Neural cell (in vitro differentiated cells): ENCODE measurements at regions not wholly inside any gene's neighbourhood (a gene's known extent, or its start where the extent isn't known, plus 50 kb on each side); places are given as distances from the start of the nearest gene placed in this dataset.

Experiments
- H2AFZ ChIP-seq: fragments of 200-600, 300-800 bp; sonication (generic), shearing (Covaris generic); 2 replicates; pipeline ENCODE4 v1.6.0; 2014; ENCODE audit warnings: low read depth, mild to moderate bottlenecking, antibody characterized with exemption, low read length, moderate library complexity
- H3F3A ChIP-seq: fragments of 200-600 bp; shearing (Covaris generic); 2 replicates; pipeline ENCODE4 v1.6.1; 2016; ENCODE audit warnings: mild to moderate bottlenecking, moderate library complexity, mixed read lengths, antibody characterized with exemption, low read length; ENCODE audit not compliant: insufficient read depth, poor library complexity, severe bottlenecking
- H3K27ac ChIP-seq: fragments of 200-600, 300-800 bp; sonication (generic), shearing (Covaris generic); 2 replicates; pipeline ENCODE4 v1.5.1; 2014; ENCODE audit warnings: mild to moderate bottlenecking, low read length, moderate library complexity
- H3K27me3 ChIP-seq: fragments of 300-800, 200-600 bp; sonication (generic), shearing (Covaris generic); 2 replicates; pipeline ENCODE4 v1.6.0; 2014; ENCODE audit warnings: mild to moderate bottlenecking, low read depth, low read length, moderate library complexity; ENCODE audit not compliant: insufficient read depth
- H3K36me3 ChIP-seq: fragments of 300-800, 200-600 bp; sonication (generic), shearing (Covaris generic); 2 replicates; pipeline ENCODE4 v1.5.1; 2014; ENCODE audit warnings: mild to moderate bottlenecking, antibody characterized with exemption, low read length, moderate library complexity; ENCODE audit not compliant: insufficient read depth
- H3K4me2 ChIP-seq: fragments of 300-800, 200-600 bp; sonication (generic), shearing (Covaris generic); 2 replicates; pipeline ENCODE4 v1.6.0; 2014; ENCODE audit warnings: mild to moderate bottlenecking, low read length
- H3K4me3 ChIP-seq: fragments of 300-800, 200-600 bp; sonication (generic), shearing (Covaris generic); 2 replicates; pipeline ENCODE4 v1.5.1; 2014; ENCODE audit warnings: mild to moderate bottlenecking, low read length, moderate library complexity
- H3K79me2 ChIP-seq: fragments of 200-600 bp; shearing (Covaris generic); replicated peaks from 2 replicates; pipeline ENCODE4 v1.6.0; 2014; ENCODE audit warnings: mild to moderate bottlenecking, low read length, moderate library complexity; ENCODE audit not compliant: insufficient read depth
- H3K9ac ChIP-seq: fragments of 300-800, 200-600 bp; sonication (generic), shearing (Covaris generic); 2 replicates; pipeline ENCODE4 v1.6.1; 2016; ENCODE audit warnings: mild to moderate bottlenecking, low read length, mixed read lengths
- H3K9me2 ChIP-seq: fragments of 200-600 bp; shearing (Covaris generic); 2 replicates; pipeline ENCODE4 v1.6.1; 2016; ENCODE audit warnings: mild to moderate bottlenecking, low read length, mixed read lengths; ENCODE audit not compliant: insufficient read depth
- H3K9me3 ChIP-seq: fragments of 200-600, 300-800 bp; sonication (generic), shearing (Covaris generic); 2 replicates; pipeline ENCODE4 v1.6.1; 2016; ENCODE audit warnings: mild to moderate bottlenecking, mixed run types, low read length, moderate library complexity, mixed read lengths
- H4K20me1 ChIP-seq: fragments of 200-600 bp; shearing (Covaris generic); 2 replicates; pipeline ENCODE4 v1.6.1; 2016; ENCODE audit warnings: mild to moderate bottlenecking, mixed run types; ENCODE audit not compliant: insufficient read depth
- CTCF ChIP-seq: fragments of 450-650 bp; IDR thresholded peaks from 2 replicates; pipeline ENCODE4 v1.5.1; 2014; ENCODE audit warnings: antibody characterized with exemption, mild to moderate bottlenecking, moderate library complexity; ENCODE audit not compliant: poor library complexity, severe bottlenecking
- EP300 ChIP-seq: fragments of 450-650 bp; conservative IDR thresholded peaks from 2 replicates; pipeline ENCODE4 v1.6.1; 2014; ENCODE audit warnings: antibody characterized with exemption, mild to moderate bottlenecking, moderate library complexity; ENCODE audit not compliant: poor library complexity, severe bottlenecking
- EZH2 ChIP-seq: fragments of 200-600, 300-800 bp; shearing (Covaris generic), sonication (generic); IDR thresholded peaks from 2 replicates; pipeline ENCODE4 v1.6.1; 2014; ENCODE audit warnings: antibody characterized with exemption, low read length, borderline replicate concordance, mild to moderate bottlenecking; ENCODE audit not compliant: insufficient read depth, poor library complexity, severe bottlenecking
- MXI1 ChIP-seq: fragments of 450-650 bp; conservative IDR thresholded peaks from 2 replicates; pipeline ENCODE4 v1.6.1; 2014; ENCODE audit warnings: antibody characterized with exemption, mild to moderate bottlenecking; ENCODE audit not compliant: poor library complexity, severe bottlenecking
- POLR2AphosphoS5 ChIP-seq: IDR thresholded peaks from 2 replicates; pipeline ENCODE4 v1.6.1; 2012
- RAD21 ChIP-seq: fragments of 450-650 bp; conservative IDR thresholded peaks from 2 replicates; pipeline ENCODE4 v1.6.1; 2014; ENCODE audit warnings: antibody characterized with exemption, mild to moderate bottlenecking, moderate library complexity
- REST ChIP-seq: IDR thresholded peaks from 2 replicates; pipeline ENCODE4 v1.6.1; 2012; ENCODE audit warnings: borderline replicate concordance
- SMC3 ChIP-seq: fragments of 450-650 bp; conservative IDR thresholded peaks from 2 replicates; pipeline ENCODE4 v1.6.1; 2014; ENCODE audit warnings: antibody characterized with exemption, mild to moderate bottlenecking, moderate library complexity; ENCODE audit not compliant: poor library complexity
- TAF1 ChIP-seq: IDR thresholded peaks from 2 replicates; pipeline ENCODE4 v1.6.1; 2012; ENCODE audit warnings: low read depth

- Histone ChIP-seq H3K79me2 (no peaks in the 10 kb centered on the region), H4K20me1 (no peaks in the 10 kb centered on the region), H3K4me3 (no peak overlapping the region), H3F3A (no peaks in the 10 kb centered on the region), H3K27ac (no peak overlapping the region), H2AFZ (no peak overlapping the region), H3K27me3 (no peaks in the 10 kb centered on the region), H3K9me2 (no peaks in the 10 kb centered on the region), H3K36me3 (no peaks in the 10 kb centered on the region), H3K4me2 (no peak overlapping the region), H3K9ac (no peak overlapping the region), H3K9me3 (no peaks in the 10 kb centered on the region)
- TF ChIP-seq POLR2AphosphoS5 (no peak), MXI1 (no peak), RAD21 (no peak), EZH2 (no peak), SMC3 (no peak), REST (no peak), EP300 (no peak), CTCF (no peak), TAF1 (no peak)
Measured at GRCh38 chr5:130333089-130333488, 428.8 kb downstream of the CHSY3 start.

GRCh38 chr5:130331332-130331731 is 427.1 kb downstream of the CHSY3 start:
- H4K20me1 ChIP-seq = no peaks in the 10 kb centered on the region
- no peaks in the 10 kb centered on the region for H3K79me2 ChIP-seq
- H3K36me3 ChIP-seq = no peaks in the 10 kb centered on the region
- no peak overlapping the region for H3K4me2 ChIP-seq
- H2AFZ ChIP-seq = no peak overlapping the region
- no peaks in the 10 kb centered on the region for H3K27me3 ChIP-seq
- no peak overlapping the region for H3K27ac ChIP-seq
- no peak overlapping the region for H3K4me3 ChIP-seq
- H3K9me3 ChIP-seq = no peaks in the 10 kb centered on the region
- no peak overlapping the region for H3K9ac ChIP-seq
- no peaks in the 10 kb centered on the region for H3K9me2 ChIP-seq
- no peaks in the 10 kb centered on the region for H3F3A ChIP-seq
- TF ChIP-seq RAD21 = no peak
- TF ChIP-seq CTCF = no peak
- TF ChIP-seq REST = no peak
- no peak for TF ChIP-seq SMC3
- TF ChIP-seq EZH2 = no peak
- no peak for TF ChIP-seq EP300
- TF ChIP-seq POLR2AphosphoS5 = no peak
- TF ChIP-seq MXI1 = no peak
- TF ChIP-seq TAF1 = no peak
